Natural killer cell (primary cell): ENCODE measurements at regions not wholly inside any gene's neighbourhood (a gene's known extent, or its start where the extent isn't known, plus 50 kb on each side); places are given as distances from the start of the nearest gene placed in this dataset.
"Not testable (repeated sequence)": the region's sequence is repeated elsewhere in the genome, so short reads cannot be mapped to it uniquely, and the experiment has no call there.

Experiments
- ATAC-seq, 3 donors: fragments of 150-1000 bp in 2 of 3; fragments of 200-7000 bp in 1 of 3; cut with Tn5 transposase; 1 replicate in 1 of 3; 2 replicates in 2 of 3; pipeline ENCODE4 v1.10.0; 2021; ENCODE audit warnings: mild to moderate bottlenecking in 2 of 3, moderate library complexity in 2 of 3
- DNase-seq, 2 donors: peaks; one replicate each; pipeline versions ENCODE4 v3.0.0 to v3.0.0-alpha.2; 2013 to 2021; ENCODE audit warnings: mixed read lengths in 1 of 2
- H3K27ac ChIP-seq: one replicate; pipeline ENCODE4 v1.5.1; 2013; ENCODE audit warnings: mild to moderate bottlenecking, low read length
- H3K27me3 ChIP-seq: one replicate; pipeline ENCODE4 v1.6.1; 2013; ENCODE audit warnings: low read length; ENCODE audit not compliant: control insufficient read depth, insufficient read depth
- H3K36me3 ChIP-seq: one replicate; pipeline ENCODE4 v1.6.1; 2013; ENCODE audit warnings: low read length; ENCODE audit not compliant: control insufficient read depth, insufficient read depth
- H3K4me1 ChIP-seq: one replicate; pipeline ENCODE4 v1.6.1; 2013; ENCODE audit warnings: low read length; ENCODE audit not compliant: control insufficient read depth, insufficient read depth
- H3K4me3 ChIP-seq: one replicate; pipeline ENCODE4 v1.5.1; 2013; ENCODE audit warnings: low read length
- H3K9me3 ChIP-seq: one replicate; pipeline ENCODE4 v1.6.1; 2013; ENCODE audit warnings: low read length; ENCODE audit not compliant: control insufficient read depth, insufficient read depth
- H3K27ac Mint-ChIP-seq, 2 donors: one replicate each; pipeline ENCODE4 v1.8.0; 2022; ENCODE audit warnings: mild to moderate bottlenecking in 2 of 2, mixed read lengths in 2 of 2, moderate library complexity in 1 of 2
- H3K27me3 Mint-ChIP-seq, 2 donors: one replicate each; pipeline ENCODE4 v1.8.0; 2022; ENCODE audit warnings: low read depth in 2 of 2, mixed read lengths in 2 of 2
- H3K36me3 Mint-ChIP-seq: one replicate; pipeline ENCODE4 v1.8.0; 2022; ENCODE audit warnings: mixed read lengths
- H3K4me1 Mint-ChIP-seq, 2 donors: one replicate each; pipeline ENCODE4 v1.8.0; 2022; ENCODE audit warnings: mixed read lengths in 2 of 2
- H3K4me3 Mint-ChIP-seq: one replicate; pipeline ENCODE4 v1.8.0; 2022; ENCODE audit warnings: mild to moderate bottlenecking, moderate library complexity, mixed read lengths
- H3K9me3 Mint-ChIP-seq, 2 donors: one replicate each; pipeline ENCODE4 v1.8.0; 2022; ENCODE audit warnings: mixed read lengths in 2 of 2
- CTCF ChIP-seq: fragments of 200-600 bp; IDR thresholded peaks from one replicate; pipeline ENCODE4 v1.8.0; 2022; ENCODE audit warnings: antibody characterized with exemption
- WGBS: methylation state at CpG from one replicate; pipeline ENCODE4 v1.1.7; 2013; ENCODE audit warnings: missing lambda C conversion rate; ENCODE audit not compliant: insufficient coverage; 5-methylcytosine and 5-hydroxymethylcytosine counted together
- intact Hi-C: fragments of 100-400 bp; cut with micrococcal nuclease; formaldehyde crosslinking; loops from one replicate; pipeline ENCODE4 v1.14.2; 2022

GRCh38 chr4:117014236-117014635 lies 71.1 kb downstream of the TRAM1L1 start:
- Mint-ChIP-seq H3K27me3 (no peaks in the 10 kb centered on the region), H3K9me3 (peaks cover 11 to 12% of the 10 kb centered on the region in 2 donors), H3K36me3 (no peaks in the 10 kb centered on the region), H3K4me3 (no peak overlapping the region), H3K4me1 (no peaks in the 10 kb centered on the region), H3K27ac (no peak overlapping the region)
- ATAC-seq (no peak), DNase-seq (no peak)
- H3K9me3 ChIP-seq, result no peaks in the 10 kb centered on the region
- H3K4me3 ChIP-seq, result no peak overlapping the region
- no peaks in the 10 kb centered on the region for H3K36me3 ChIP-seq
- WGBS, result 83% methylated on average over 3 of the region's 3 CpGs
- no peak for TF ChIP-seq CTCF
- H3K27me3 ChIP-seq, result no peaks in the 10 kb centered on the region
- intact Hi-C loops, result no loop called here
- no peak overlapping the region for H3K27ac ChIP-seq
- H3K4me1 ChIP-seq, result no peaks in the 10 kb centered on the region

DNA sequence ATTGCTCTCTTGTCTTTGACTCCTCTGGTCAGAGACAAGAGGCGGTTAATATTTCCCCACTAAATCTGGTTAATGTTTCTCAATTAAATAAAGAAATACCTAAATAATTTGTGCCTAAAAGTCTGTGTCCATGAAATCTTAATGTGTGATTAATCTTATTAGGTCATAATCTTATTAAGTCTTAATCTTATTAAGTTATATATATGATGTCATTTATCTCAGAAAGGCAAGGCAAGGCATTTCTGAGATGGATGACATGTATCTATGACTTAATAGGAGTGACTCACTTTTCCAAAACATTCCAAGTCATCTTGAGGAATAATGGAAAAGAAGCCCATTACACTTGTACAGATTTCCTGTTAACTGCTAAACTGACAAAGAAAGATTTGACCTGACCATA lies 74.7 kb downstream of the TRAM1L1 start:
- no peaks in the 10 kb centered on the region for H3K4me1 Mint-ChIP-seq
- Histone ChIP-seq H3K4me1 (no peaks in the 10 kb centered on the region), H3K9me3 (no peaks in the 10 kb centered on the region), H3K36me3 (no peaks in the 10 kb centered on the region), H3K27me3 (no peaks in the 10 kb centered on the region), H3K4me3 (no peak overlapping the region), H3K27ac (no peak overlapping the region)
- no peak overlapping the region for H3K27ac Mint-ChIP-seq
- peaks cover 11 to 15% of the 10 kb centered on the region in 2 donors for H3K9me3 Mint-ChIP-seq
- WGBS, result no CpG with 5 or more reads among the region's 1 CpG
- TF ChIP-seq CTCF, result no peak
- intact Hi-C loops, result no loop called here
- H3K36me3 Mint-ChIP-seq, result no peaks in the 10 kb centered on the region
- no peaks in the 10 kb centered on the region for H3K27me3 Mint-ChIP-seq
- ATAC-seq, result no peak
- no peak for DNase-seq
- H3K4me3 Mint-ChIP-seq, result no peak overlapping the region

DNA sequence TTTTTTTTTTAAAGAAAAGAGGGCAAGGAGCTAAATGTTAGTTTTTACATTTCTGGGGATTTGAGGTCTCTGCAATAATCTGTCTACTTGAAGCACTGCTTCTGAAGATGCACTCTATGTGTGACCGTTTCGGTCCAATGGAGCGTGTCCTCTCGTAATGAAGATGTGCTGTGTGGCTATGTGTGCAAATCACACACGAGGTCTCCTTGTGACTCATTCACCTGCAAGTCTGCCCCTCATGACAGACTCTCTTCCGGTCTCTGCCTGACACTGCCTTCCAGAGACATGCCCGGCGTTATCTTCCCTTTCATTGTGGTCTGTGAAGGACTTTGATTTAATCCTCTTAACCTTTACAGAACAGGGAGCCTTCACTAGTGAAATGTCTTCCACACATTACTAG lies 84.3 kb downstream of the TRAM1L1 start:
- H3K4me1 Mint-ChIP-seq, result no peaks in the 10 kb centered on the region
- ATAC-seq (no peak), DNase-seq (no peak)
- H3K36me3 ChIP-seq, result no peaks in the 10 kb centered on the region
- no peaks in the 10 kb centered on the region for H3K4me1 ChIP-seq
- H3K4me3 Mint-ChIP-seq, result no peak overlapping the region
- no peak overlapping the region for H3K27ac ChIP-seq
- 91% methylated on average over 8 of the region's 8 CpGs for WGBS
- intact Hi-C loops, result no loop called here
- TF ChIP-seq CTCF, result no peak
- H3K27ac Mint-ChIP-seq, result no peak overlapping the region
- no peaks in the 10 kb centered on the region for H3K27me3 ChIP-seq
- peaks cover 0 to 15% of the 10 kb centered on the region in 2 donors for H3K9me3 Mint-ChIP-seq
- no peaks in the 10 kb centered on the region for H3K27me3 Mint-ChIP-seq
- no peak overlapping the region for H3K4me3 ChIP-seq
- no peaks in the 10 kb centered on the region for H3K9me3 ChIP-seq
- peaks cover 5% of the 10 kb centered on the region for H3K36me3 Mint-ChIP-seq

DNA sequence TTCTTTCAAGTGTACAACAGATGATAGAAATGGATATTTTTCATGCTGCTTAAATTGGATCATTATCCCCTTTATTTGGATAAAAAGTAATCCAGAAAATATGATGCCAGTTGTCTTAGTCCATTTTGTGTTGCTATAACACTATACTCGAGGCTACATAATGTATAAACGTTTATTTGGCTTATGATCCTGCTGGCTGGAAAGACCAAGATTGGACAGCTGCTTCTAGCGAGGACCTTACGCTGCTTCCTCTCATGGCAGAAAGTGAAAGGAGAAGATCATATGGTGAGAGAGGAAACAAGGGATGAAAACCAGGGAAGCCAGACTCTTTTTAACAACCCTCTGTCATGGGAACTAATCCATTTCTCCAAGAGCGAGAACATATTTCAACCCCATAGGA lies 102.7 kb downstream of the TRAM1L1 start:
- Histone ChIP-seq H3K27ac (no peak overlapping the region), H3K36me3 (no peaks in the 10 kb centered on the region), H3K9me3 (no peaks in the 10 kb centered on the region), H3K27me3 (no peaks in the 10 kb centered on the region), H3K4me1 (no peaks in the 10 kb centered on the region), H3K4me3 (no peak overlapping the region)
- DNase-seq, result no peak
- H3K36me3 Mint-ChIP-seq, result no peaks in the 10 kb centered on the region
- no peak for TF ChIP-seq CTCF
- 93% methylated on average over 4 of the region's 5 CpGs for WGBS
- H3K27ac Mint-ChIP-seq, result no peak overlapping the region
- ATAC-seq, result no peak
- no peak overlapping the region for H3K4me3 Mint-ChIP-seq
- peaks cover 13% of the 10 kb centered on the region in 2 donors for H3K9me3 Mint-ChIP-seq
- H3K27me3 Mint-ChIP-seq, result no peaks in the 10 kb centered on the region
- no peaks in the 10 kb centered on the region for H3K4me1 Mint-ChIP-seq
- intact Hi-C loops, result no loop called here

- H3K4me3 ChIP-seq, H3K27ac Mint-ChIP-seq, intact Hi-C loops, ATAC-seq, H3K36me3 Mint-ChIP-seq, H3K36me3 ChIP-seq, H3K4me1 ChIP-seq, H3K4me3 Mint-ChIP-seq, H3K9me3 ChIP-seq, DNase-seq, H3K27ac ChIP-seq, H3K27me3 Mint-ChIP-seq, H3K4me1 Mint-ChIP-seq, H3K27me3 ChIP-seq: not testable (repeated sequence)
- H3K9me3 Mint-ChIP-seq, result peaks cover 12 to 13% of the 10 kb centered on the region in 2 donors
- 87% methylated on average over 11 of the region's 12 CpGs for WGBS
Observed at GRCh38 chr4:116980436-116980835, 104.9 kb downstream of the TRAM1L1 start.
